Spleen (tissue), 7 donors: ENCODE measurements at regions not wholly inside any gene's neighbourhood (a gene's known extent, or its start where the extent isn't known, plus 50 kb on each side); places are given as distances from the start of the nearest gene placed in this dataset.

Source experiments
- POLR2AphosphoS5 ChIP-seq, 3 donors: sonication (generic); formaldehyde crosslinking; IDR thresholded peaks; one replicate each; pipeline ENCODE4 v1.5.1; 2017; ENCODE audit warnings: antibody characterized with exemption in 3 of 3
- TF ChIP-seq, protein P1 (sequence below), 11 experiments: fragments of 200-600 bp in 7 of 11; fragments of 450-650 bp in 4 of 11; sonication (generic) in 4 of 11; IDR thresholded peaks in 8 of 11; conservative IDR thresholded peaks in 3 of 11; 1 replicate in 7 of 11; 2 replicates in 4 of 11; pipeline versions ENCODE4 v1.4.0 to v1.8.0; 2016 to 2021; ENCODE audit warnings: antibody characterized with exemption in 11 of 11, inconsistent platforms in 4 of 11, mild to moderate bottlenecking in 1 of 11
- donor health status: DM: no; HTN: no; CAD: no; lungs with moderate emphysema.
- donor health status: DM: no; HTN: no; CAD: no.
- donor health status: DM: no; HTN: no; CAD: no.

GRCh38 chr7:132059141-132059540 is 502.7 kb upstream of the PODXL start:
- TF ChIP-seq, protein P1, sequence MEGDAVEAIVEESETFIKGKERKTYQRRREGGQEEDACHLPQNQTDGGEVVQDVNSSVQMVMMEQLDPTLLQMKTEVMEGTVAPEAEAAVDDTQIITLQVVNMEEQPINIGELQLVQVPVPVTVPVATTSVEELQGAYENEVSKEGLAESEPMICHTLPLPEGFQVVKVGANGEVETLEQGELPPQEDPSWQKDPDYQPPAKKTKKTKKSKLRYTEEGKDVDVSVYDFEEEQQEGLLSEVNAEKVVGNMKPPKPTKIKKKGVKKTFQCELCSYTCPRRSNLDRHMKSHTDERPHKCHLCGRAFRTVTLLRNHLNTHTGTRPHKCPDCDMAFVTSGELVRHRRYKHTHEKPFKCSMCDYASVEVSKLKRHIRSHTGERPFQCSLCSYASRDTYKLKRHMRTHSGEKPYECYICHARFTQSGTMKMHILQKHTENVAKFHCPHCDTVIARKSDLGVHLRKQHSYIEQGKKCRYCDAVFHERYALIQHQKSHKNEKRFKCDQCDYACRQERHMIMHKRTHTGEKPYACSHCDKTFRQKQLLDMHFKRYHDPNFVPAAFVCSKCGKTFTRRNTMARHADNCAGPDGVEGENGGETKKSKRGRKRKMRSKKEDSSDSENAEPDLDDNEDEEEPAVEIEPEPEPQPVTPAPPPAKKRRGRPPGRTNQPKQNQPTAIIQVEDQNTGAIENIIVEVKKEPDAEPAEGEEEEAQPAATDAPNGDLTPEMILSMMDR (IDR thresholded peaks at IDR 0.05 in 8 of 11, conservative IDR thresholded peaks at IDR 0.05 in 3 of 11) = no peak
- TF ChIP-seq POLR2AphosphoS5 (IDR thresholded peaks at IDR 0.05) = no peak
